ENCODE measurements at regions not wholly inside any gene's neighbourhood (a gene's known extent, or its start where the extent isn't known, plus 50 kb on each side); places are given as distances from the start of the nearest gene placed in this dataset.

- TF ChIP-seq NFIC (IDR thresholded peaks at IDR 0.05) (peak; percentile 100), HLTF (IDR thresholded peaks at IDR 0.05) (no peak), E2F5 (CRISPR knock-in tag; IDR thresholded peaks at IDR 0.05) (no peak), ZZZ3 (IDR thresholded peaks at IDR 0.05) (no peak), ATF1 (CRISPR knock-in tag; IDR thresholded peaks at IDR 0.05) (no peak), ATF1 (tag; IDR thresholded peaks at IDR 0.05) (no peak), SMARCC2 (IDR thresholded peaks at IDR 0.05; ENCODE audit: low read depth) (0 out of 2 replicates have a peak, but pooled peaks have one; percentile 25), DMBX1 (CRISPR knock-in tag; IDR thresholded peaks at IDR 0.05; ENCODE audit: borderline replicate concordance) (no peak), ARID1B (IDR thresholded peaks at IDR 0.05) (no peak), IFI16 (CRISPR knock-in tag; IDR thresholded peaks at IDR 0.05) (no peak), CC2D1A (IDR thresholded peaks at IDR 0.05) (no peak; the same call in 1 of the 2 replicates), MTA3 (IDR thresholded peaks at IDR 0.05; ENCODE audit: borderline replicate concordance) (no peak), RHOXF2B (CRISPR knock-in tag; conservative IDR thresholded peaks at IDR 0.05) (no peak), KLF6 (CRISPR knock-in tag; IDR thresholded peaks at IDR 0.05; ENCODE audit: borderline replicate concordance) (no peak), MLLT1 (IDR thresholded peaks at IDR 0.05) (0 out of 4 replicates have a peak, but pooled peaks of 1 of the 2 experiments have one; percentile 18), U2AF2 (optimal IDR thresholded peaks at IDR 0.05; ENCODE audit: low read depth, low read length) (no peak), ETV1 (tag; conservative IDR thresholded peaks at IDR 0.05; ENCODE audit: low read depth) (peak; percentile 51), CHD4 (IDR thresholded peaks at IDR 0.05; ENCODE audit: insufficient read depth, insufficient replicate concordance, low read depth, low read length, poor library complexity, severe bottlenecking) (peak; percentile 31), GABPB1 (CRISPR knock-in tag; IDR thresholded peaks at IDR 0.05) (no peak), TAL1 (IDR thresholded peaks at IDR 0.05) (no peak)
- TF ChIP-seq, protein P1, sequence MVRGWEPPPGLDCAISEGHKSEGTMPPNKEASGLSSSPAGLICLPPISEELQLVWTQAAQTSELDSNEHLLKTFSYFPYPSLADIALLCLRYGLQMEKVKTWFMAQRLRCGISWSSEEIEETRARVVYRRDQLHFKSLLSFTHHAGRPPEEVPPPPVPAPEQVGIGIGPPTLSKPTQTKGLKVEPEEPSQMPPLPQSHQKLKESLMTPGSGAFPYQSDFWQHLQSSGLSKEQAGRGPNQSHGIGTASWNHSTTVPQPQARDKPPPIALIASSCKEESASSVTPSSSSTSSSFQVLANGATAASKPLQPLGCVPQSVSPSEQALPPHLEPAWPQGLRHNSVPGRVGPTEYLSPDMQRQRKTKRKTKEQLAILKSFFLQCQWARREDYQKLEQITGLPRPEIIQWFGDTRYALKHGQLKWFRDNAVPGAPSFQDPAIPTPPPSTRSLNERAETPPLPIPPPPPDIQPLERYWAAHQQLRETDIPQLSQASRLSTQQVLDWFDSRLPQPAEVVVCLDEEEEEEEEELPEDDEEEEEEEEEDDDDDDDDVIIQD (CRISPR knock-in tag; IDR thresholded peaks at IDR 0.05), result no peak
- TF ChIP-seq, protein P2, sequence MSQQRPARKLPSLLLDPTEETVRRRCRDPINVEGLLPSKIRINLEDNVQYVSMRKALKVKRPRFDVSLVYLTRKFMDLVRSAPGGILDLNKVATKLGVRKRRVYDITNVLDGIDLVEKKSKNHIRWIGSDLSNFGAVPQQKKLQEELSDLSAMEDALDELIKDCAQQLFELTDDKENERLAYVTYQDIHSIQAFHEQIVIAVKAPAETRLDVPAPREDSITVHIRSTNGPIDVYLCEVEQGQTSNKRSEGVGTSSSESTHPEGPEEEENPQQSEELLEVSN (IDR thresholded peaks at IDR 0.05; ENCODE audit: borderline replicate concordance in 1 of 2, extremely low read depth in 1 of 2, insufficient read depth in 1 of 2, insufficient read length in 1 of 2, low read depth in 1 of 2, low read length in 1 of 2, poor library complexity in 1 of 2, severe bottlenecking in 1 of 2), result no peak
These were observed 64.3 kb upstream of the GOLGA8B start (continued) for GRCh38 chr15:34647569-34648293.
